ENCODE measurements at regions not wholly inside any gene's neighbourhood (a gene's known extent, or its start where the extent isn't known, plus 50 kb on each side); places are given as distances from the start of the nearest gene placed in this dataset.

- TF ChIP-seq EZH2 (IDR thresholded peaks at IDR 0.05) (no peak), POLR2AphosphoS5 (IDR thresholded peaks at IDR 0.05; ENCODE audit: borderline replicate concordance, low read depth, low read length) (no peak), FOXP2 (optimal IDR thresholded peaks at IDR 0.05; ENCODE audit: control extremely low read depth, extremely low read length, insufficient read depth) (no peak)
- Histone ChIP-seq H3K9ac (ENCODE audit: insufficient read length) (no peak overlapping the region), H3K4me3 (no peak overlapping the region), H3K9me3 (ENCODE audit: low read depth, low read length) (no peaks in the 10 kb centered on the region), H3K27ac (no peak overlapping the region), H3K36me3 (ENCODE audit: insufficient read depth, low read length) (no peaks in the 10 kb centered on the region)
- no peak for DNase-seq (ENCODE audit: low read depth, low spot score)
These were observed 219.8 kb downstream of the TMEM200A start for GRCh38 chr6:130585587-130585986.

- H3K9ac ChIP-seq (ENCODE audit: insufficient read length): no peak overlapping the region
- DNase-seq (ENCODE audit: low read depth, low spot score): no peak
These were observed 222.1 kb downstream of the TMEM200A start for GRCh38 chr6:130587778-130588520.

GRCh38 chr6:130593200-130593599, 227.4 kb downstream of the TMEM200A start:
- H3K36me3 ChIP-seq (ENCODE audit: insufficient read depth, low read length): no peaks in the 10 kb centered on the region
- DNase-seq (ENCODE audit: low read depth, low spot score): no peak
- TF ChIP-seq POLR2AphosphoS5 (IDR thresholded peaks at IDR 0.05; ENCODE audit: borderline replicate concordance, low read depth, low read length): no peak
- TF ChIP-seq FOXP2 (optimal IDR thresholded peaks at IDR 0.05; ENCODE audit: control extremely low read depth, extremely low read length, insufficient read depth): no peak
- TF ChIP-seq EZH2 (IDR thresholded peaks at IDR 0.05): no peak
- H3K9me3 ChIP-seq (ENCODE audit: low read depth, low read length): no peaks in the 10 kb centered on the region
- H3K4me3 ChIP-seq: no peak overlapping the region
- no peak overlapping the region for H3K9ac ChIP-seq (ENCODE audit: insufficient read length)
- H3K27ac ChIP-seq: no peak overlapping the region

More at GRCh38 chr6:130587778-130588520, 222.1 kb downstream of the TMEM200A start:
- Histone ChIP-seq H3K36me3 (ENCODE audit: insufficient read depth, low read length) (no peaks in the 10 kb centered on the region), H3K27ac (no peak overlapping the region), H3K4me3 (no peak overlapping the region), H3K9me3 (ENCODE audit: low read depth, low read length) (no peaks in the 10 kb centered on the region)
- TF ChIP-seq EZH2 (IDR thresholded peaks at IDR 0.05): no peak

- Histone ChIP-seq H3K4me3 (no peak overlapping the region), H3K27ac (no peak overlapping the region), H3K36me3 (ENCODE audit: insufficient read depth, low read length) (no peaks in the 10 kb centered on the region), H3K9ac (ENCODE audit: insufficient read length) (no peak overlapping the region), H3K9me3 (ENCODE audit: low read depth, low read length) (no peaks in the 10 kb centered on the region)
- DNase-seq (ENCODE audit: low read depth, low spot score): no peak
- no peak for TF ChIP-seq EZH2 (IDR thresholded peaks at IDR 0.05)
- TF ChIP-seq POLR2AphosphoS5 (IDR thresholded peaks at IDR 0.05; ENCODE audit: borderline replicate concordance, low read depth, low read length): no peak
- TF ChIP-seq FOXP2 (optimal IDR thresholded peaks at IDR 0.05; ENCODE audit: control extremely low read depth, extremely low read length, insufficient read depth): no peak
These were observed 228.1 kb downstream of the TMEM200A start for GRCh38 chr6:130593948-130594347.

GRCh38 chr6:130598021-130598989, 228.9 kb upstream of the SMLR1 start:
- DNase-seq (ENCODE audit: low read depth, low spot score): no peak
- Histone ChIP-seq H3K4me3 (no peak overlapping the region), H3K9me3 (ENCODE audit: low read depth, low read length) (no peaks in the 10 kb centered on the region), H3K9ac (ENCODE audit: insufficient read length) (no peak overlapping the region), H3K36me3 (ENCODE audit: insufficient read depth, low read length) (no peaks in the 10 kb centered on the region), H3K27ac (no peak overlapping the region)
- TF ChIP-seq FOXP2 (optimal IDR thresholded peaks at IDR 0.05; ENCODE audit: control extremely low read depth, extremely low read length, insufficient read depth): no peak
- TF ChIP-seq POLR2AphosphoS5 (IDR thresholded peaks at IDR 0.05; ENCODE audit: borderline replicate concordance, low read depth, low read length): no peak
- no peak for TF ChIP-seq EZH2 (IDR thresholded peaks at IDR 0.05)

GRCh38 chr6:130600880-130601341, 226.3 kb upstream of the SMLR1 start:
- no peak overlapping the region for H3K27ac ChIP-seq

GRCh38 chr6:130602151-130602770, 224.9 kb upstream of the SMLR1 start:
- H3K4me3 ChIP-seq: no peak overlapping the region
- TF ChIP-seq EZH2 (IDR thresholded peaks at IDR 0.05): no peak
- no peak for TF ChIP-seq POLR2AphosphoS5 (IDR thresholded peaks at IDR 0.05; ENCODE audit: borderline replicate concordance, low read depth, low read length)
- no peak for TF ChIP-seq FOXP2 (optimal IDR thresholded peaks at IDR 0.05; ENCODE audit: control extremely low read depth, extremely low read length, insufficient read depth)
- no peak overlapping the region for H3K9ac ChIP-seq (ENCODE audit: insufficient read length)
- DNase-seq (ENCODE audit: low read depth, low spot score): no peak
- H3K9me3 ChIP-seq (ENCODE audit: low read depth, low read length): no peaks in the 10 kb centered on the region
- H3K36me3 ChIP-seq (ENCODE audit: insufficient read depth, low read length): no peaks in the 10 kb centered on the region
- H3K27ac ChIP-seq: no peak overlapping the region

More at GRCh38 chr6:130600880-130601341, 226.3 kb upstream of the SMLR1 start:
- DNase-seq (ENCODE audit: low read depth, low spot score): no peak
- Histone ChIP-seq H3K9ac (ENCODE audit: insufficient read length) (no peak overlapping the region), H3K4me3 (no peak overlapping the region), H3K36me3 (ENCODE audit: insufficient read depth, low read length) (no peaks in the 10 kb centered on the region), H3K9me3 (ENCODE audit: low read depth, low read length) (no peaks in the 10 kb centered on the region)
- TF ChIP-seq FOXP2 (optimal IDR thresholded peaks at IDR 0.05; ENCODE audit: control extremely low read depth, extremely low read length, insufficient read depth) (no peak), EZH2 (IDR thresholded peaks at IDR 0.05) (no peak), POLR2AphosphoS5 (IDR thresholded peaks at IDR 0.05; ENCODE audit: borderline replicate concordance, low read depth, low read length) (no peak)

- no peak overlapping the region for H3K4me3 ChIP-seq
- H3K9me3 ChIP-seq (ENCODE audit: low read depth, low read length): no peaks in the 10 kb centered on the region
- H3K36me3 ChIP-seq (ENCODE audit: insufficient read depth, low read length): no peaks in the 10 kb centered on the region
- H3K9ac ChIP-seq (ENCODE audit: insufficient read length): no peak overlapping the region
- no peak for TF ChIP-seq EZH2 (IDR thresholded peaks at IDR 0.05)
- H3K27ac ChIP-seq: no peak overlapping the region
- no peak for DNase-seq (ENCODE audit: low read depth, low spot score)
These were observed 223.8 kb upstream of the SMLR1 start for GRCh38 chr6:130603391-130603790.
